H9 (cell line): ENCODE measurements at regions not wholly inside any gene's neighbourhood (a gene's known extent, or its start where the extent isn't known, plus 50 kb on each side); places are given as distances from the start of the nearest gene placed in this dataset.

Experiments used
- DNase-seq: peaks from one replicate; pipeline ENCODE4 v3.0.0-alpha.2; 2017
- H2AFZ ChIP-seq: one replicate; pipeline ENCODE4 v1.6.1; 2013; ENCODE audit warnings: mild to moderate bottlenecking, low read length, control low read depth, moderate library complexity
- H2AK5ac ChIP-seq: 2 replicates; pipeline ENCODE4 v1.6.1; 2013; ENCODE audit warnings: low read length, control low read depth, mixed read lengths; ENCODE audit not compliant: insufficient read length
- H2BK120ac ChIP-seq: one replicate; pipeline ENCODE4 v1.6.1; 2013; ENCODE audit warnings: low read depth, mild to moderate bottlenecking, low read length, control low read depth, inconsistent platforms; ENCODE audit not compliant: poor library complexity, severe bottlenecking
- H2BK12ac ChIP-seq: 2 replicates; pipeline ENCODE4 v1.6.1; 2013; ENCODE audit warnings: low read length, control low read depth, mixed read lengths, low read depth; ENCODE audit not compliant: insufficient read length
- H2BK15ac ChIP-seq: 2 replicates; pipeline ENCODE4 v1.6.1; 2013; ENCODE audit warnings: low read depth, low read length, control low read depth
- H2BK20ac ChIP-seq: one replicate; pipeline ENCODE4 v1.6.1; 2013; ENCODE audit warnings: low read depth, mild to moderate bottlenecking, low read length, control low read depth, inconsistent platforms; ENCODE audit not compliant: poor library complexity, severe bottlenecking
- H2BK5ac ChIP-seq: 2 replicates; pipeline ENCODE4 v1.6.1; 2013; ENCODE audit warnings: low read length, control low read depth, mixed read lengths; ENCODE audit not compliant: insufficient read length
- H3K14ac ChIP-seq: 2 replicates; pipeline ENCODE4 v1.6.1; 2013; ENCODE audit warnings: low read length, control low read depth; ENCODE audit not compliant: insufficient read depth
- H3K18ac ChIP-seq: 2 replicates; pipeline ENCODE4 v1.6.1; 2013; ENCODE audit warnings: low read depth, mild to moderate bottlenecking, mixed read lengths, low read length, control low read depth; ENCODE audit not compliant: insufficient read length
- H3K23ac ChIP-seq: 2 replicates; pipeline ENCODE4 v1.6.1; 2013; ENCODE audit warnings: low read length, control low read depth, mixed read lengths, low read depth; ENCODE audit not compliant: insufficient read length
- H3K23me2 ChIP-seq: 2 replicates; pipeline ENCODE4 v1.6.1; 2013; ENCODE audit warnings: low read depth, mild to moderate bottlenecking, mixed read lengths, low read length, control low read depth; ENCODE audit not compliant: insufficient read length, poor library complexity, severe bottlenecking
- H3K27ac ChIP-seq: 2 replicates; pipeline ENCODE4 v1.5.1; 2013; ENCODE audit warnings: low read length, control low read depth, mixed read lengths, low read depth; ENCODE audit not compliant: insufficient read length
- H3K27me3 ChIP-seq: 2 replicates; pipeline ENCODE4 v1.6.1; 2013; ENCODE audit warnings: low read length, control low read depth, inconsistent platforms; ENCODE audit not compliant: insufficient read depth
- H3K4ac ChIP-seq: 2 replicates; pipeline ENCODE4 v1.6.1; 2013; ENCODE audit warnings: low read depth, mild to moderate bottlenecking, control low read depth, inconsistent platforms, low read length, moderate library complexity
- H3K4me1 ChIP-seq: 2 replicates; pipeline ENCODE4 v1.6.1; 2013; ENCODE audit warnings: low read length, control low read depth, inconsistent platforms; ENCODE audit not compliant: insufficient read depth
- H3K4me2 ChIP-seq: 2 replicates; pipeline ENCODE4 v1.6.1; 2013; ENCODE audit warnings: low read length, control low read depth, mixed read lengths; ENCODE audit not compliant: insufficient read length, insufficient read depth
- H3K56ac ChIP-seq: 2 replicates; pipeline ENCODE4 v1.6.1; 2013; ENCODE audit warnings: low read depth, mild to moderate bottlenecking, mixed read lengths, low read length, control low read depth; ENCODE audit not compliant: insufficient read length
- H3K79me1 ChIP-seq: 2 replicates; pipeline ENCODE4 v1.6.1; 2013; ENCODE audit warnings: low read depth, mild to moderate bottlenecking, moderate library complexity, low read length, control low read depth, inconsistent platforms; ENCODE audit not compliant: insufficient read depth, poor library complexity, severe bottlenecking
- H3K79me2 ChIP-seq: 2 replicates; pipeline ENCODE4 v1.6.1; 2013; ENCODE audit warnings: low read length, control low read depth, inconsistent platforms; ENCODE audit not compliant: insufficient read depth
- H3K9ac ChIP-seq: 2 replicates; pipeline ENCODE4 v1.6.1; 2013; ENCODE audit warnings: low read length, control low read depth, mixed read lengths; ENCODE audit not compliant: insufficient read length; ENCODE audit errors: extremely low read depth
- H3K9me3 ChIP-seq: one replicate; pipeline ENCODE4 v1.6.1; 2013; ENCODE audit warnings: low read depth, low read length, inconsistent platforms; ENCODE audit not compliant: control insufficient read depth
- H3T11ph ChIP-seq: one replicate; pipeline ENCODE4 v1.6.1; 2013; ENCODE audit warnings: mild to moderate bottlenecking, low read length, control low read depth, inconsistent platforms
- H4K20me1 ChIP-seq: one replicate; pipeline ENCODE4 v1.6.1; 2013; ENCODE audit not compliant: control insufficient read depth, insufficient read length, insufficient read depth
- H4K5ac ChIP-seq: 2 replicates; pipeline ENCODE4 v1.6.1; 2013; ENCODE audit warnings: low read depth, mild to moderate bottlenecking, mixed read lengths, low read length, control low read depth; ENCODE audit not compliant: insufficient read length
- H4K8ac ChIP-seq: replicated peaks from 2 replicates; pipeline ENCODE4 v1.6.1; 2013; ENCODE audit warnings: low read length, control low read depth, mixed read lengths, low read depth; ENCODE audit not compliant: insufficient read length
- H4K91ac ChIP-seq: 2 replicates; pipeline ENCODE4 v1.6.1; 2013; ENCODE audit warnings: low read depth, mild to moderate bottlenecking, moderate library complexity, mixed read lengths, low read length, control low read depth; ENCODE audit not compliant: insufficient read length
- H3K27ac Mint-ChIP-seq, 3 experiments: 2 replicates in 2 of 3; 3 replicates in 1 of 3; pipeline ENCODE4 v1.8.0; 2020 to 2021; ENCODE audit warnings: mixed read lengths in 3 of 3, mild to moderate bottlenecking in 1 of 3, moderate library complexity in 1 of 3
- H3K27me3 Mint-ChIP-seq: 2 replicates; pipeline ENCODE4 v1.8.0; 2021; ENCODE audit warnings: low read depth, mild to moderate bottlenecking, moderate library complexity, mixed read lengths
- H3K36me3 Mint-ChIP-seq, 3 experiments: 2 replicates in 2 of 3; 3 replicates in 1 of 3; pipeline ENCODE4 v1.8.0; 2020 to 2021; ENCODE audit warnings: low read depth in 3 of 3, mixed read lengths in 3 of 3; ENCODE audit not compliant: insufficient read depth in 1 of 3
- H3K4me1 Mint-ChIP-seq, 2 experiments: 2 replicates each; pipeline ENCODE4 v1.8.0; 2020; ENCODE audit warnings: mixed read lengths in 2 of 2
- H3K4me3 Mint-ChIP-seq, 2 experiments: 2 replicates in 1 of 2; 3 replicates in 1 of 2; pipeline ENCODE4 v1.8.0; 2020 to 2021; ENCODE audit warnings: mild to moderate bottlenecking in 2 of 2, mixed read lengths in 2 of 2, moderate library complexity in 1 of 2
- H3K9me3 Mint-ChIP-seq, 2 experiments: 2 replicates in 1 of 2; 3 replicates in 1 of 2; pipeline ENCODE4 v1.8.0; 2020; ENCODE audit warnings: mild to moderate bottlenecking in 2 of 2, mixed read lengths in 2 of 2, moderate library complexity in 1 of 2
- CTCF ChIP-seq: fragments of 200-600 bp; sonication (generic); conservative IDR thresholded peaks from 3 replicates; pipeline ENCODE4 v1.8.0; 2021; ENCODE audit warnings: antibody characterized with exemption, mild to moderate bottlenecking
- WGBS: extraction: QIAGEN DNeasy Blood & Tissue Kit; methylation state at CpG from one replicate; pipeline ENCODE4 v1.1.7; 2013; ENCODE audit warnings: missing lambda C conversion rate, low lambda C conversion rate, mixed read lengths; ENCODE audit not compliant: insufficient read length; ENCODE audit errors: extremely low coverage; 5-methylcytosine and 5-hydroxymethylcytosine counted together

- Histone ChIP-seq H3T11ph (no peak overlapping the region), H4K20me1 (no peaks in the 10 kb centered on the region), H3K79me2 (no peaks in the 10 kb centered on the region), H3K9ac (no peak overlapping the region), H3K27ac (no peak overlapping the region), H3K9me3 (no peaks in the 10 kb centered on the region), H3K4ac (no peak overlapping the region), H3K56ac (no peak overlapping the region), H2AK5ac (no peak overlapping the region), H3K14ac (no peak overlapping the region), H2BK12ac (no peak overlapping the region), H3K27me3 (no peaks in the 10 kb centered on the region), H2BK20ac (no peak overlapping the region), H2BK5ac (no peak overlapping the region), H4K91ac (no peak overlapping the region), H3K23ac (no peak overlapping the region), H3K4me1 (no peaks in the 10 kb centered on the region), H3K23me2 (no peaks in the 10 kb centered on the region), H3K18ac (no peak overlapping the region), H3K79me1 (no peaks in the 10 kb centered on the region), H3K4me2 (no peak overlapping the region), H4K5ac (no peak overlapping the region), H2BK15ac (no peak overlapping the region), H4K8ac (no peak overlapping the region), H2AFZ (no peak overlapping the region), H2BK120ac (no peak overlapping the region)
- H3K36me3 Mint-ChIP-seq: no peaks in the 10 kb centered on the region
- no peaks in the 10 kb centered on the region; a peak in 1 of 5 replicates for H3K9me3 Mint-ChIP-seq
- H3K4me1 Mint-ChIP-seq: no peaks in the 10 kb centered on the region
- no peak overlapping the region for H3K4me3 Mint-ChIP-seq
- H3K27ac Mint-ChIP-seq: no peak overlapping the region
- no peaks in the 10 kb centered on the region; the same call in 1 of the 2 replicates for H3K27me3 Mint-ChIP-seq
- TF ChIP-seq CTCF: no peak
- no peak for DNase-seq
- WGBS: no CpG with 5 or more reads among the region's 1 CpG
These were observed 67.5 kb downstream of the CHST2 start for GRCh38 chr3:143187111-143187510.
